WTC11 (cell line): ENCODE measurements at regions not wholly inside any gene's neighbourhood (a gene's known extent, or its start where the extent isn't known, plus 50 kb on each side); places are given as distances from the start of the nearest gene placed in this dataset.

Source experiments
- ATAC-seq: fragments of 200-7000 bp; cut with Tn5 transposase; 2 replicates; pipeline ENCODE4 v1.10.0; 2021; ENCODE audit warnings: mild to moderate bottlenecking, moderate library complexity
- CTCF ChIA-PET: fragments of 300-600 bp; sonication (Branson Sonifier 250); formaldehyde crosslinking; loops from one replicate; lab custom pipeline; 2021; ENCODE audit warnings: antibody characterized with exemption; lab: Charles Lee
- POLR2A ChIA-PET: fragments of 350-600 bp; sonication (Branson Sonifier 250); formaldehyde crosslinking; loops from one replicate; lab custom pipeline; 2021; ENCODE audit warnings: antibody characterized with exemption; lab: Charles Lee
- DNase-seq: peaks from one replicate; pipeline ENCODE4 v3.0.0; 2021; ENCODE audit warnings: low spot score
- H3K27ac Mint-ChIP-seq: 2 replicates; pipeline ENCODE4 v1.8.0; 2021; ENCODE audit warnings: mixed read lengths
- H3K27me3 Mint-ChIP-seq: 2 replicates; pipeline ENCODE4 v1.8.0; 2021; ENCODE audit warnings: low read depth, mild to moderate bottlenecking, moderate library complexity, mixed read lengths
- H3K36me3 Mint-ChIP-seq: 2 replicates; pipeline ENCODE4 v1.8.0; 2021; ENCODE audit warnings: mixed read lengths
- H3K4me1 Mint-ChIP-seq: 2 replicates; pipeline ENCODE4 v1.8.0; 2022; ENCODE audit warnings: mixed read lengths
- H3K4me3 Mint-ChIP-seq: 2 replicates; pipeline ENCODE4 v1.8.0; 2021; ENCODE audit warnings: mild to moderate bottlenecking, moderate library complexity, mixed read lengths
- H3K9me3 Mint-ChIP-seq: 2 replicates; pipeline ENCODE4 v1.8.0; 2021; ENCODE audit warnings: mixed read lengths
- AFF4 ChIP-seq: sonication (generic); formaldehyde crosslinking; IDR thresholded peaks from 2 replicates; pipeline ENCODE4 v1.8.1; 2023; ENCODE audit warnings: mild to moderate bottlenecking, missing genetic modification reagents, borderline replicate concordance
- ARID4B ChIP-seq: sonication (generic); formaldehyde crosslinking; IDR thresholded peaks from 2 replicates; pipeline ENCODE4 v1.8.0; 2023; ENCODE audit warnings: missing genetic modification reagents, mild to moderate bottlenecking, borderline replicate concordance
- ATF1 ChIP-seq: sonication (generic); formaldehyde crosslinking; IDR thresholded peaks from 2 replicates; pipeline ENCODE4 v1.8.1; 2023; ENCODE audit warnings: mild to moderate bottlenecking, moderate library complexity, missing genetic modification reagents
- ATF6 ChIP-seq: sonication (generic); formaldehyde crosslinking; IDR thresholded peaks from 2 replicates; pipeline ENCODE4 v1.8.1; 2023; ENCODE audit warnings: mild to moderate bottlenecking, missing genetic modification reagents
- E2F4 ChIP-seq: sonication (generic); formaldehyde crosslinking; IDR thresholded peaks from 2 replicates; pipeline ENCODE4 v1.8.1; 2022; ENCODE audit warnings: low read depth, mild to moderate bottlenecking, moderate library complexity, missing genetic modification reagents, borderline replicate concordance
- ERG ChIP-seq: fragments of 250-450 bp; sonication (Bioruptor Pico); IDR thresholded peaks from 2 replicates; pipeline ENCODE4 v1.8.0; 2021; ENCODE audit warnings: mild to moderate bottlenecking
- MAX ChIP-seq: sonication (generic); formaldehyde crosslinking; IDR thresholded peaks from 2 replicates; pipeline ENCODE4 v1.8.0; 2022; ENCODE audit warnings: mild to moderate bottlenecking, missing genetic modification reagents
- MLX ChIP-seq: sonication (generic); formaldehyde crosslinking; IDR thresholded peaks from 2 replicates; pipeline ENCODE4 v1.8.1; 2023; ENCODE audit warnings: mild to moderate bottlenecking, missing genetic modification reagents, moderate library complexity
- MYBL2 ChIP-seq: sonication (generic); formaldehyde crosslinking; IDR thresholded peaks from 2 replicates; pipeline ENCODE4 v1.8.1; 2023; ENCODE audit warnings: mild to moderate bottlenecking, moderate library complexity, missing genetic modification reagents
- NR3C1 ChIP-seq: sonication (generic); formaldehyde crosslinking; conservative IDR thresholded peaks from 2 replicates; pipeline ENCODE4 v1.8.1; 2023; ENCODE audit warnings: low read depth, mild to moderate bottlenecking, missing genetic modification reagents
- PREB ChIP-seq: sonication (generic); formaldehyde crosslinking; IDR thresholded peaks from 2 replicates; pipeline ENCODE4 v1.8.1; 2022; ENCODE audit warnings: mild to moderate bottlenecking, missing genetic modification reagents, moderate library complexity, borderline replicate concordance
- SMAD3 ChIP-seq: sonication (generic); formaldehyde crosslinking; IDR thresholded peaks from 2 replicates; pipeline ENCODE4 v1.8.0; 2022; ENCODE audit warnings: missing genetic modification reagents, mild to moderate bottlenecking, borderline replicate concordance
- TEAD1 ChIP-seq: sonication (generic); formaldehyde crosslinking; IDR thresholded peaks from 2 replicates; pipeline ENCODE4 v1.8.0; 2022; ENCODE audit warnings: mild to moderate bottlenecking, missing genetic modification reagents
- USF2 ChIP-seq: sonication (generic); formaldehyde crosslinking; IDR thresholded peaks from 2 replicates; pipeline ENCODE4 v1.8.1; 2023; ENCODE audit warnings: mild to moderate bottlenecking, missing genetic modification reagents, moderate library complexity
- ZNF232 ChIP-seq: sonication (generic); formaldehyde crosslinking; IDR thresholded peaks from 2 replicates; pipeline ENCODE4 v1.8.0; 2022; ENCODE audit warnings: mild to moderate bottlenecking, missing genetic modification reagents
- ZNF416 ChIP-seq: fragments of 250-450 bp; sonication (Bioruptor Pico); IDR thresholded peaks from 2 replicates; pipeline ENCODE4 v1.9.0; 2021; ENCODE audit warnings: mild to moderate bottlenecking, inconsistent platforms
- ZNF423 ChIP-seq: fragments of 250-450 bp; sonication (Bioruptor Pico); IDR thresholded peaks from 2 replicates; pipeline ENCODE4 v2.1.2; 2022; ENCODE audit warnings: mild to moderate bottlenecking, moderate library complexity
- ZNF671 ChIP-seq: fragments of 250-450 bp; sonication (Bioruptor Pico); IDR thresholded peaks from 2 replicates; pipeline ENCODE4 v1.8.0; 2021; ENCODE audit warnings: mild to moderate bottlenecking

GRCh38 chr2:139778732-139779131, 998.5 kb upstream of the NXPH2 start:
- peaks cover under 1% of the 10 kb centered on the region; the same call in 1 of the 2 replicates for H3K4me1 Mint-ChIP-seq
- H3K36me3 Mint-ChIP-seq, result no peaks in the 10 kb centered on the region
- no peaks in the 10 kb centered on the region for H3K27me3 Mint-ChIP-seq
- POLR2A ChIA-PET, result no interaction called here
- ATAC-seq, result no peak
- no peaks in the 10 kb centered on the region for H3K9me3 Mint-ChIP-seq
- no peak for DNase-seq
- CTCF ChIA-PET, result no interaction called here
- TF ChIP-seq ARID4B (no peak), MAX (CRISPR knock-in tag) (no peak), E2F4 (no peak), ZNF232 (no peak), MYBL2 (CRISPR knock-in tag) (no peak), NR3C1 (CRISPR knock-in tag) (no peak), ATF1 (CRISPR knock-in tag) (no peak), AFF4 (CRISPR knock-in tag) (no peak), ZNF423 (no peak), TEAD1 (CRISPR knock-in tag) (no peak), ATF6 (no peak), USF2 (CRISPR knock-in tag) (no peak), MLX (CRISPR knock-in tag) (no peak), SMAD3 (CRISPR knock-in tag) (no peak), ERG (no peak), ZNF671 (CRISPR knock-in tag) (no peak), ZNF416 (CRISPR knock-in tag) (no peak), PREB (CRISPR knock-in tag) (no peak)
- TF ChIP-seq, all 79 proteins: peak for 0
- no peak overlapping the region for H3K4me3 Mint-ChIP-seq
- no peak overlapping the region for H3K27ac Mint-ChIP-seq
